ENCODE measurements at regions not wholly inside any gene's neighbourhood (a gene's known extent, or its start where the extent isn't known, plus 50 kb on each side); places are given as distances from the start of the nearest gene placed in this dataset.

- no peak for TF ChIP-seq CTCF (IDR thresholded peaks at IDR 0.05)
- no peak for TF ChIP-seq POLR2A (IDR thresholded peaks at IDR 0.05)
Observed at GRCh38 chr13:80284290-80284689, 56.6 kb downstream of the SPRY2 start.

All from heart left ventricle (tissue), 13 donors.